DND-41 (cell line): ENCODE measurements at regions not wholly inside any gene's neighbourhood (a gene's known extent, or its start where the extent isn't known, plus 50 kb on each side); places are given as distances from the start of the nearest gene placed in this dataset.

Source experiments
- CTCF ChIP-seq: IDR thresholded peaks from 2 replicates; pipeline ENCODE4 v1.5.1; 2012; ENCODE audit warnings: borderline replicate concordance, low read length, moderate library complexity, mild to moderate bottlenecking; ENCODE audit not compliant: poor library complexity, severe bottlenecking; ENCODE audit errors: extremely low read depth
- EZH2 ChIP-seq: IDR thresholded peaks from 3 replicates; pipeline ENCODE4 v1.6.1; 2012; ENCODE audit warnings: borderline replicate concordance, low read depth, mild to moderate bottlenecking, moderate library complexity, low read length, inconsistent platforms; ENCODE audit not compliant: severe bottlenecking

- no peak for TF ChIP-seq CTCF
- no peak for TF ChIP-seq EZH2
These were observed 175.1 kb upstream of the PTPRZ1 start for GRCh38 chr7:121697731-121698316.
